Heart left ventricle (tissue), 16 donors: ENCODE measurements at regions not wholly inside any gene's neighbourhood (a gene's known extent, or its start where the extent isn't known, plus 50 kb on each side); places are given as distances from the start of the nearest gene placed in this dataset.
A peak's percentile ranks its signal among the peaks of the same experiment; 100 is the strongest.
"Not testable (repeated sequence)": the region's sequence is repeated elsewhere in the genome, so short reads cannot be mapped to it uniquely, and the experiment has no call there.

Source experiments
- ATAC-seq, 4 donors: fragments of 200-7000 bp; cut with Tn5 transposase; one replicate each; pipeline ENCODE4 v1.9.1; 2020 to 2022; ENCODE audit warnings: moderate library complexity in 4 of 4, mild to moderate bottlenecking in 3 of 4, moderate number of reproducible peaks in 1 of 4
- DNase-seq, 5 donors: peaks; one replicate each; pipeline ENCODE4 v3.0.0-alpha.2; 2020
- H3K27ac ChIP-seq, 12 donors: fragments of 200-600 bp; sonication (generic) in 4 of 12; one replicate each; pipeline versions ENCODE4 v1.5.0 to v1.8.0; 2016 to 2022; ENCODE audit warnings: mild to moderate bottlenecking in 2 of 12
- H3K27me3 ChIP-seq, 9 donors: fragments of 200-600 bp; sonication (generic) in 2 of 9; one replicate each; pipeline versions ENCODE4 v1.5.1 to v1.8.0; 2016 to 2022; ENCODE audit warnings: mild to moderate bottlenecking in 3 of 9
- H3K36me3 ChIP-seq, 9 donors: fragments of 200-600 bp; sonication (generic) in 2 of 9; one replicate each; pipeline versions ENCODE4 v1.5.0 to v1.8.0; 2018 to 2022; ENCODE audit warnings: mild to moderate bottlenecking in 2 of 9
- H3K4me1 ChIP-seq, 12 donors: fragments of 200-600 bp; sonication (generic) in 4 of 12; one replicate each; pipeline versions ENCODE4 v1.5.0 to v1.8.0; 2016 to 2022; ENCODE audit warnings: mild to moderate bottlenecking in 3 of 12
- H3K4me3 ChIP-seq, 12 donors: fragments of 200-600 bp; sonication (generic) in 4 of 12; one replicate each; pipeline versions ENCODE4 v1.5.0 to v1.8.0; 2017 to 2022; ENCODE audit warnings: mild to moderate bottlenecking in 9 of 12, moderate library complexity in 4 of 12
- H3K9me3 ChIP-seq, 12 donors: fragments of 200-600 bp; sonication (generic) in 4 of 12; one replicate each; pipeline versions ENCODE4 v1.5.0 to v1.8.0; 2016 to 2022; ENCODE audit warnings: mild to moderate bottlenecking in 1 of 12
- CTCF ChIP-seq, 12 donors: fragments of 200-600 bp; sonication (generic) in 4 of 12; IDR thresholded peaks; one replicate each; pipeline versions ENCODE4 v1.5.0 to v1.8.0; 2018 to 2022; ENCODE audit warnings: antibody characterized with exemption in 12 of 12, mild to moderate bottlenecking in 5 of 12
- POLR2A ChIP-seq, 2 donors: fragments of 450-650 bp; IDR thresholded peaks; one replicate each; pipeline ENCODE4 v1.6.1; 2017; ENCODE audit warnings: antibody characterized with exemption in 2 of 2, mild to moderate bottlenecking in 2 of 2, moderate library complexity in 2 of 2
- WGBS, 4 donors: extraction: QIAGEN DNeasy Blood & Tissue Kit in 2 of 4; methylation state at CpG; one replicate each; pipeline versions ENCODE4 v1.1.5 to v1.1.7; 2013 to 2018; 5-methylcytosine and 5-hydroxymethylcytosine counted together
- intact Hi-C, 10 donors: fragments of 100-400 bp; cut with DNase I; formaldehyde crosslinking; loops; one replicate each; pipeline versions ENCODE4 v1.11.1 to v1.14.2; 2022
- donor health status: ischemic (EF 13 %, LVEDD 7.1; RV severe dilation, severe dysfunction).
- donor health status: healthy with polysubstance abuse.
- donor health status: DM: no; HTN: yes; CAD: no.
- donor health status: DM: no; HTN: no; CAD: no.
- donor health status: ischemic (EF 25% LVEDD 6.9; RV normal size, moderate dysfunction).
- donor health status: ischemic (EF 25% LVEDD 5.7; RV mildly dilated, moderate dysfunction).
- donor health status: healthy.
- donor health status: DM: yes; HTN: yes; CAD: no.
- donor health status: ischemic (EF 35%, LVEDD 5.7; RV mildly dilated, moderate dysfunction).
- donor health status: nonischemic (EF 11% LVEDD 7.7; RV severe dilation, severe dysfunction).
- donor health status: DM: yes; HTN: yes; CAD: no.
- donor health status: PGD.
- donor health status: ischemic (EF 29% LVEDD 5.4; RV normal size, mild dysfunction).
- donor health status: nonischemic (EF 23%, LVEDD 6.1; RV moderate dilation, normal function).

- DNase-seq (no peak), ATAC-seq (peak in 1 of 4 donors; percentile 20)
- no peak overlapping the region for H3K4me3 ChIP-seq
- TF ChIP-seq POLR2A (IDR thresholded peaks at IDR 0.05) = no peak
- TF ChIP-seq CTCF (IDR thresholded peaks at IDR 0.05) = peak in 1 of 12 donors; percentile 8
- 58 to 69% (median 64%) methylated on average over 2 of the region's 2 CpGs for WGBS, 4 donors
- no peaks in the 10 kb centered on the region for H3K4me1 ChIP-seq
- no peaks in the 10 kb centered on the region for H3K36me3 ChIP-seq
- H3K9me3 ChIP-seq = no peaks in the 10 kb centered on the region
- no peak overlapping the region for H3K27ac ChIP-seq
- no peaks in the 10 kb centered on the region for H3K27me3 ChIP-seq
- intact Hi-C loops = no loop called here
Measured at GRCh38 chr5:129271308-129271707, 176.8 kb downstream of the ISOC1 start.

- TF ChIP-seq CTCF (IDR thresholded peaks at IDR 0.05) (no peak), POLR2A (IDR thresholded peaks at IDR 0.05) (no peak)
- Histone ChIP-seq H3K4me3 (no peak overlapping the region), H3K9me3 (peaks cover 0 to 4% (median 0%) of the 10 kb centered on the region in 12 donors), H3K4me1 (no peaks in the 10 kb centered on the region), H3K27ac (no peak overlapping the region), H3K36me3 (no peaks in the 10 kb centered on the region), H3K27me3 (no peaks in the 10 kb centered on the region)
- 96 to 99% (median 96%) methylated on average over 2 of the region's 2 CpGs for WGBS, 4 donors
- intact Hi-C loops = no loop called here
- no peak for DNase-seq
- no peak for ATAC-seq
Measured at GRCh38 chr5:129284010-129284409, 176.1 kb upstream of the ADAMTS19 start.

GRCh38 chr5:129294216-129294615, 165.9 kb upstream of the ADAMTS19 start:
- H3K36me3 ChIP-seq, H3K4me3 ChIP-seq, DNase-seq, ATAC-seq, intact Hi-C loops, H3K27ac ChIP-seq, H3K4me1 ChIP-seq, H3K27me3 ChIP-seq: not testable (repeated sequence)
- H3K9me3 ChIP-seq = peaks cover 0 to 10% (median 0%) of the 10 kb centered on the region in 12 donors
- WGBS, 4 donors = 81 to 91% (median 86%) methylated on average over 5 of the region's 5 CpGs

- intact Hi-C loops = no loop called here
- peaks cover 0 to 55% (median 22%) of the 10 kb centered on the region in 12 donors for H3K9me3 ChIP-seq
Measured at GRCh38 chr5:129306725-129307124, 153.4 kb upstream of the ADAMTS19 start.

More at GRCh38 chr5:129306725-129307124, 153.4 kb upstream of the ADAMTS19 start:
- DNase-seq (peak in 1 of 5 donors; percentile 23), ATAC-seq (no peak)
- Histone ChIP-seq H3K27ac (no peak overlapping the region), H3K4me1 (no peaks in the 10 kb centered on the region), H3K27me3 (no peaks in the 10 kb centered on the region), H3K4me3 (no peak overlapping the region), H3K36me3 (no peaks in the 10 kb centered on the region)
- TF ChIP-seq CTCF (IDR thresholded peaks at IDR 0.05) (no peak), POLR2A (IDR thresholded peaks at IDR 0.05) (no peak)
- 91 to 99% (median 95%) methylated on average over 5 to 6 of the region's 6 CpGs for WGBS, 4 donors
